Neutrophil (primary cell): ENCODE measurements at regions not wholly inside any gene's neighbourhood (a gene's known extent, or its start where the extent isn't known, plus 50 kb on each side); places are given as distances from the start of the nearest gene placed in this dataset.

Experiments used
- H3K27ac ChIP-seq: fragments of 200-600 bp; sonication (generic); 2 replicates; pipeline ENCODE4 v1.5.1; 2016; ENCODE audit warnings: mild to moderate bottlenecking, moderate library complexity
- H3K27me3 ChIP-seq: fragments of 200-600 bp; sonication (generic); 2 replicates; pipeline ENCODE4 v1.6.0; 2016; ENCODE audit warnings: mild to moderate bottlenecking
- H3K36me3 ChIP-seq: fragments of 200-600 bp; sonication (generic); 2 replicates; pipeline ENCODE4 v1.5.1; 2017
- H3K4me1 ChIP-seq, 2 experiments: fragments of 200-600 bp in 1 of 2; sonication (generic) in 1 of 2; 1 replicate in 1 of 2; 2 replicates in 1 of 2; pipeline versions ENCODE4 v1.5.1 to v1.6.1; 2013 to 2016; ENCODE audit warnings: low read depth in 1 of 2, low read length in 1 of 2, mild to moderate bottlenecking in 1 of 2, moderate library complexity in 1 of 2; ENCODE audit not compliant: control insufficient read depth in 1 of 2, insufficient read depth in 1 of 2
- H3K4me3 ChIP-seq, 2 experiments: fragments of 200-600 bp in 1 of 2; sonication (generic) in 1 of 2; 1 replicate in 1 of 2; 2 replicates in 1 of 2; pipeline ENCODE4 v1.5.1; 2013 to 2016; ENCODE audit warnings: low read depth in 1 of 2, low read length in 1 of 2, mild to moderate bottlenecking in 1 of 2, moderate library complexity in 1 of 2
- H3K9me3 ChIP-seq: fragments of 200-600 bp; sonication (generic); 2 replicates; pipeline ENCODE4 v1.5.1; 2016
- TF ChIP-seq, protein P1 (sequence below): fragments of 200-600 bp; sonication (generic); IDR thresholded peaks from 2 replicates; pipeline ENCODE4 v1.5.1; 2016; ENCODE audit warnings: antibody characterized with exemption

DNA sequence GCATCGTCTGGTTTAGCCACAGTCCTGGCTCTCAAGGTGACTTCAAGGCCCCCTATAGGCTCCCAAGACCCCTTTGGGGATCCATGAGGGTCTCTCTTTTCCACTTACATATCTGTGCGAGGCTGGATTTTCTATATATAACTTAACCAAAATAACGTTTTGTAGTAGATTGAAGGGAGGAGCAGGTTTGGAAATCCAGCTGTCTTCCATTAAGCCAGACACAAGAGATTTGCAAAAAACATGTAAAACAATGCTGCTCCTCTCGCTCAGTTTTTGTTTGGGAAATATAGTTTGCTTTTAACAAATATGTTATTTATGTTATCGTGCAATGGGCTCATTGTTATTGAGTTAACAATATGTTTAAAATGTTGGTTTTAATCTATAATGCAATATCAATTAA lies 811.2 kb downstream of the TYW1 start:
- TF ChIP-seq, protein P1, sequence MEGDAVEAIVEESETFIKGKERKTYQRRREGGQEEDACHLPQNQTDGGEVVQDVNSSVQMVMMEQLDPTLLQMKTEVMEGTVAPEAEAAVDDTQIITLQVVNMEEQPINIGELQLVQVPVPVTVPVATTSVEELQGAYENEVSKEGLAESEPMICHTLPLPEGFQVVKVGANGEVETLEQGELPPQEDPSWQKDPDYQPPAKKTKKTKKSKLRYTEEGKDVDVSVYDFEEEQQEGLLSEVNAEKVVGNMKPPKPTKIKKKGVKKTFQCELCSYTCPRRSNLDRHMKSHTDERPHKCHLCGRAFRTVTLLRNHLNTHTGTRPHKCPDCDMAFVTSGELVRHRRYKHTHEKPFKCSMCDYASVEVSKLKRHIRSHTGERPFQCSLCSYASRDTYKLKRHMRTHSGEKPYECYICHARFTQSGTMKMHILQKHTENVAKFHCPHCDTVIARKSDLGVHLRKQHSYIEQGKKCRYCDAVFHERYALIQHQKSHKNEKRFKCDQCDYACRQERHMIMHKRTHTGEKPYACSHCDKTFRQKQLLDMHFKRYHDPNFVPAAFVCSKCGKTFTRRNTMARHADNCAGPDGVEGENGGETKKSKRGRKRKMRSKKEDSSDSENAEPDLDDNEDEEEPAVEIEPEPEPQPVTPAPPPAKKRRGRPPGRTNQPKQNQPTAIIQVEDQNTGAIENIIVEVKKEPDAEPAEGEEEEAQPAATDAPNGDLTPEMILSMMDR: no peak
- H3K27me3 ChIP-seq: no peaks in the 10 kb centered on the region

DNA sequence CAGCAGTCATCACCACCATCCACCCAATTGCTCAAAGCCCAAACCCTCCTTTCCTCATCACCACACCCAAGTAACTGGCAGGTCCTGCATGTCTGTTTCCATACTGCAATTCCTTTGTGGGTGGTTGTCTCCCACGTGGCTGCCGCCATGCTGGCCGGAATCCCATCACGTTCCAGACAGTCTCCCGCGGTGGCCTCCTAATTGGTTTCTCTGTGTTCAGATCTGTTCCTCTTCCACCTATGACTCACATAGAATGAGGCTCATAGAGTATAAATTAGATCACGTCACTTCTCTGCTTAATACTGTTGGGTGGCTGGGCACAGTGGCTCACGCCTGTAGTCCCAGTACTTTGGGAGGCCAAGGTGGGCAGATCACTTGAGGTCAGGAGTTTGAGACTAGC lies 813.0 kb downstream of the TYW1 start:
- H3K4me1 ChIP-seq: no peaks in the 10 kb centered on the region
- H3K9me3 ChIP-seq: no peaks in the 10 kb centered on the region
- no peak overlapping the region for H3K27ac ChIP-seq
- no peaks in the 10 kb centered on the region for H3K27me3 ChIP-seq
- no peak overlapping the region for H3K4me3 ChIP-seq
- no peaks in the 10 kb centered on the region for H3K36me3 ChIP-seq
- TF ChIP-seq, protein P1: no peak

More for the DNA sequence above, 811.2 kb downstream of the TYW1 start:
- no peaks in the 10 kb centered on the region for H3K36me3 ChIP-seq
- H3K4me3 ChIP-seq: no peak overlapping the region
- no peak overlapping the region for H3K27ac ChIP-seq
- H3K9me3 ChIP-seq: no peaks in the 10 kb centered on the region
- no peaks in the 10 kb centered on the region for H3K4me1 ChIP-seq

DNA sequence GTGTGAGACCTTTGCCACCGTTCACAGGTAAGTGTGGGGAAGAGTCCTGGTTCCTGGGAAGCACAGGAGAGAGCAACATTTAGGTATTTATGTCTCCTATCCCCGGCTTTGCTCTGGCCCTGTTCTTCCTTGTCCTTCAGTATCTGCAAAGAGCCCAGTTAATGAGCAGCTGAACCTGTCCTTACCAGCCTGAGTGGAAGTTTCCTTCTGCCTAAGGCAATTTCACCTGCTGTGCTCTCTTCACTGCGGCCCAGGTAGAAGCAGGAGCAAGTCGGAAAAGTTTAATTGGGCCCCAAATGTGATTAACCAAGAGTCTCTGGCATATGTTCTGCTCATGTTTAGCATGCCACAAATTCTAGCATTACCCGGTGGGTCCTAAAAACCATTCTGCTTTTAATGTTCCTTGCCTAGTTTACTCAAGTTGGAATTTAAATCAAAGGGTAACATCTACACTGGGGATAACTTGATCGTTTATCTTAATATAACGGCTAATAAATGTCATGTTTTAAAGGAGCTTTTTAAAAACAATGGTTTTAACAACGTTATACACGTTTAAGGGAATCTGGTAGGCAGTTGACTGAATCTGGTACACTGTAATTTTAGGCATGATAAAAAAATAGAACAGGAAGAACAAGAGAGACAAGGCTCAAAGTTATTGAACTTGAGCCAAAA lies 817.1 kb downstream of the TYW1 start:
- no peaks in the 10 kb centered on the region for H3K27me3 ChIP-seq
- TF ChIP-seq, protein P1: no peak
- no peak overlapping the region for H3K4me3 ChIP-seq
- H3K27ac ChIP-seq: no peak overlapping the region
- no peaks in the 10 kb centered on the region for H3K36me3 ChIP-seq
- no peaks in the 10 kb centered on the region for H3K4me1 ChIP-seq
- no peaks in the 10 kb centered on the region for H3K9me3 ChIP-seq

DNA sequence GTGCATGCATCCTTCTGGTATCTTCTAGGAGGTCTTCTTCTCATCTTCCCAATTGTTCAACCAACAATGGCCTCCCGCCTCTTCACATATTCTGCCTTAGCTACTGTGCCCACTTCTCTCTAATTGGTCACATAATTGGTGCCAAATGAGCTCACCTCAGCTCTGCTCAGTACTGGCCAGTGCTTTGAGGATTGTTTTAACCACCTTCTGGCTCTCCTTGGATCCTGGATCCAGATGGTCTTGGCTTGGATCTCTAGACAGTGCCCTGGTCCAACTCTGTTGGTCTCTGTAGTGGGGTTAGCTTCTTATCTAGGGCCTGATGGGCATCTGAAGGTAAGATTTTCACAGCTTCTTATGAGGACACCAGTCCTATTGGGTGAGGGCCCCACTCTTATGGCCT lies 820.8 kb downstream of the TYW1 start:
- H3K4me1 ChIP-seq: no peaks in the 10 kb centered on the region

DNA sequence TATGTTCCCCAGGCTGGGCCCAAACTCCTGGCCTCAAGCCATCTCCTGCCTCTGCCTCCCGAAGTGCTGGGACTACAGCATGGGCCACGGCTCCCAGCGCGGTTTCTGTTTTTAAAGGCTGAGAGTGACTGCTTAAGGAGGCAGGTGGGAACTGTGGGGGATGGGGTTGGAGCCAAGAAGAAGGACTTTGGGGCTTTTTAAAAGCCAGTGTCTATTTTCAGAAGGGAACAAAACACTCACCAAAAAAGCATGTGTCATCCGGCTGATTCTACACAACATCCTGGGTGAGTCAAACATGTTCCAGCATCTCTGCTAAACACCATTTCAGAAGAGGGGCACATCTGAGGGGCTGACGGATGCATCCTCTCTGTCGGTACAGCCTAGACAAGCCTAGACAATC lies 824.5 kb downstream of the TYW1 start:
- Histone ChIP-seq H3K36me3 (no peaks in the 10 kb centered on the region), H3K4me3 (no peak overlapping the region), H3K9me3 (no peaks in the 10 kb centered on the region), H3K27ac (no peak overlapping the region), H3K4me1 (no peaks in the 10 kb centered on the region), H3K27me3 (no peaks in the 10 kb centered on the region)
- TF ChIP-seq, protein P1: no peak

More for the DNA sequence above, 820.8 kb downstream of the TYW1 start:
- Histone ChIP-seq H3K4me3 (no peak overlapping the region), H3K27me3 (no peaks in the 10 kb centered on the region), H3K27ac (no peak overlapping the region), H3K9me3 (no peaks in the 10 kb centered on the region), H3K36me3 (no peaks in the 10 kb centered on the region)
- TF ChIP-seq, protein P1: no peak
